ENCODE measurements at regions not wholly inside any gene's neighbourhood (a gene's known extent, or its start where the extent isn't known, plus 50 kb on each side); places are given as distances from the start of the nearest gene placed in this dataset.
"Not testable (repeated sequence)": the region's sequence is repeated elsewhere in the genome, so short reads cannot be mapped to it uniquely, and the experiment has no call there.

- no peak for TF ChIP-seq CTCF (conservative IDR thresholded peaks at IDR 0.05)
- no peak for TF ChIP-seq ZFX (IDR thresholded peaks at IDR 0.05)
- no peak overlapping the region for H3K27ac ChIP-seq
Measured at GRCh38 chr9:75797085-75797580, 93.3 kb upstream of the PCSK5 start.

DNA sequence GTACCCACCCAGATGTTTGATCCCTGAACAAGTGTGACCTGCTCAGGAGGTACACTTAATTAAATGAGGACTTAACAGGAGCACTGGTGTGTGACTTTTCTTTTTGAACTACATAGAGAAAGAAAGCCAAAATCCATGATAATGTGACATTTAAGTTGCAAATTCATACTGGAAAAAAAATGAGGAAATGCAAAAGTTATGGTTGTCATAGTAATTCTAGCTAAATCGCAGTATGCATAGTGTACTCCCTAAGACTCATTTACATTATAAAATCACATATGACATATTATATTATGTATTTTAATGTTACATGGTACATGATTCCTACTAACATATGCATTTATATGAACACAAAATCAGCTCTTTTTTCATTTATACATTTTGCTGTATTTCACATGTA is 92.0 kb upstream of the PCSK5 start:
- no peak overlapping the region for H3K27ac ChIP-seq
- TF ChIP-seq ZFX (IDR thresholded peaks at IDR 0.05) = no peak
- no peak for TF ChIP-seq CTCF (conservative IDR thresholded peaks at IDR 0.05)

DNA sequence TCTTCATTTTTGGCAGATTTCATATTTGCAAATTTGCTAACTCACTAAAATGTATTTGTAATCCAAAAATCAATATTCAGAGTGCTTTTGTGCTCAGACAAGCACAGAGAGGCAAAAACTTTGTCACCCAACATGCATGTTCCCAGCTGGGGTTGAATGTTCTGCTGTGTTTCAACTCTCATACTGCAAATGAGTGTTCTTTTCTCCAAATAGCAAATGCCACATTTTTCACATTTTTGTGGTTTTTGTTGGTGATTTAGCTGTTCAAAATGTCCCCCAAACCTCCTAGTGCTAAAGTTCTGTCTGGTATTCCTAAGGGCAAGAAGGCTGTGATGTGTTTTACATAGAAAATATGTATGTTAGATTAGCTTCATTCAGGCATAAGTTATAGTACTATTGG is 87.3 kb upstream of the PCSK5 start:
- TF ChIP-seq ZFX (IDR thresholded peaks at IDR 0.05) (no peak), CTCF (conservative IDR thresholded peaks at IDR 0.05) (no peak)
- no peak overlapping the region for H3K27ac ChIP-seq

DNA sequence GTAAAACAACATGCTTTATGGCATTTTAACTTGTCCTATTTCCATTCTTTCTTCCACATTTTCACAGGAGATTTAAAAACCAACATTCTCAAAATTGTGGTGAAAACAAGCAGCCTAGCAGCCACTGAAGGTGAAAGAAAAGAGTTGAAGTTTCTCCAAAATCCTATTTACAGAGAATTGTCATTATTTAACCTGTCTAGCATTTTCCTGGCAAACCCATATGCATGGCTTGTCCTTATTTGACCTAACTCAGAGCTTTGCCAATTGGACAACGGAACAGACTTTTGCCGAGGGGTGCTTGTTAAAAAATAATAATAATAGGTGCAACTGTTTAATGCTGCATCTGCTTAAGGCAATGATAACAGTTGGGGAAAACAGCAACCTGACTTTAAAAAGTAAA is 80.4 kb upstream of the PCSK5 start:
- no peak for TF ChIP-seq ZFX (IDR thresholded peaks at IDR 0.05)
- no peak overlapping the region for H3K27ac ChIP-seq

GRCh38 chr9:75811692-75812091 is 78.8 kb upstream of the PCSK5 start:
- H3K27ac ChIP-seq = no peak overlapping the region
- TF ChIP-seq CTCF (conservative IDR thresholded peaks at IDR 0.05) (no peak), ZFX (IDR thresholded peaks at IDR 0.05) (no peak)

- no peak for TF ChIP-seq ZFX (IDR thresholded peaks at IDR 0.05)
- TF ChIP-seq CTCF (conservative IDR thresholded peaks at IDR 0.05) = no peak
- no peak overlapping the region for H3K27ac ChIP-seq
Measured at GRCh38 chr9:75812141-75812540, 78.3 kb upstream of the PCSK5 start.

- TF ChIP-seq ZFX (IDR thresholded peaks at IDR 0.05) (no peak), CTCF (conservative IDR thresholded peaks at IDR 0.05) (no peak)
Measured at GRCh38 chr9:75814667-75815066, 75.8 kb upstream of the PCSK5 start.

GRCh38 chr9:75820471-75821115 is 69.9 kb upstream of the PCSK5 start:
- H3K27ac ChIP-seq = not testable (repeated sequence)

More at GRCh38 chr9:75814667-75815066, 75.8 kb upstream of the PCSK5 start:
- H3K27ac ChIP-seq = no peak overlapping the region
